Neural cell (in vitro differentiated cells): ENCODE measurements at regions not wholly inside any gene's neighbourhood (a gene's known extent, or its start where the extent isn't known, plus 50 kb on each side); places are given as distances from the start of the nearest gene placed in this dataset.

Source experiments
- H2AFZ ChIP-seq: fragments of 200-600, 300-800 bp; sonication (generic), shearing (Covaris generic); 2 replicates; pipeline ENCODE4 v1.6.0; 2014; ENCODE audit warnings: low read depth, mild to moderate bottlenecking, antibody characterized with exemption, low read length, moderate library complexity
- H3F3A ChIP-seq: fragments of 200-600 bp; shearing (Covaris generic); 2 replicates; pipeline ENCODE4 v1.6.1; 2016; ENCODE audit warnings: mild to moderate bottlenecking, moderate library complexity, mixed read lengths, antibody characterized with exemption, low read length; ENCODE audit not compliant: insufficient read depth, poor library complexity, severe bottlenecking
- H3K27ac ChIP-seq: fragments of 200-600, 300-800 bp; sonication (generic), shearing (Covaris generic); 2 replicates; pipeline ENCODE4 v1.5.1; 2014; ENCODE audit warnings: mild to moderate bottlenecking, low read length, moderate library complexity
- H3K27me3 ChIP-seq: fragments of 300-800, 200-600 bp; sonication (generic), shearing (Covaris generic); 2 replicates; pipeline ENCODE4 v1.6.0; 2014; ENCODE audit warnings: mild to moderate bottlenecking, low read depth, low read length, moderate library complexity; ENCODE audit not compliant: insufficient read depth
- H3K36me3 ChIP-seq: fragments of 300-800, 200-600 bp; sonication (generic), shearing (Covaris generic); 2 replicates; pipeline ENCODE4 v1.5.1; 2014; ENCODE audit warnings: mild to moderate bottlenecking, antibody characterized with exemption, low read length, moderate library complexity; ENCODE audit not compliant: insufficient read depth
- H3K4me2 ChIP-seq: fragments of 300-800, 200-600 bp; sonication (generic), shearing (Covaris generic); 2 replicates; pipeline ENCODE4 v1.6.0; 2014; ENCODE audit warnings: mild to moderate bottlenecking, low read length
- H3K4me3 ChIP-seq: fragments of 300-800, 200-600 bp; sonication (generic), shearing (Covaris generic); 2 replicates; pipeline ENCODE4 v1.5.1; 2014; ENCODE audit warnings: mild to moderate bottlenecking, low read length, moderate library complexity
- H3K79me2 ChIP-seq: fragments of 200-600 bp; shearing (Covaris generic); replicated peaks from 2 replicates; pipeline ENCODE4 v1.6.0; 2014; ENCODE audit warnings: mild to moderate bottlenecking, low read length, moderate library complexity; ENCODE audit not compliant: insufficient read depth
- H3K9ac ChIP-seq: fragments of 300-800, 200-600 bp; sonication (generic), shearing (Covaris generic); 2 replicates; pipeline ENCODE4 v1.6.1; 2016; ENCODE audit warnings: mild to moderate bottlenecking, low read length, mixed read lengths
- H3K9me2 ChIP-seq: fragments of 200-600 bp; shearing (Covaris generic); 2 replicates; pipeline ENCODE4 v1.6.1; 2016; ENCODE audit warnings: mild to moderate bottlenecking, low read length, mixed read lengths; ENCODE audit not compliant: insufficient read depth
- H3K9me3 ChIP-seq: fragments of 200-600, 300-800 bp; sonication (generic), shearing (Covaris generic); 2 replicates; pipeline ENCODE4 v1.6.1; 2016; ENCODE audit warnings: mild to moderate bottlenecking, mixed run types, low read length, moderate library complexity, mixed read lengths
- H4K20me1 ChIP-seq: fragments of 200-600 bp; shearing (Covaris generic); 2 replicates; pipeline ENCODE4 v1.6.1; 2016; ENCODE audit warnings: mild to moderate bottlenecking, mixed run types; ENCODE audit not compliant: insufficient read depth
- EP300 ChIP-seq: fragments of 450-650 bp; conservative IDR thresholded peaks from 2 replicates; pipeline ENCODE4 v1.6.1; 2014; ENCODE audit warnings: antibody characterized with exemption, mild to moderate bottlenecking, moderate library complexity; ENCODE audit not compliant: poor library complexity, severe bottlenecking
- EZH2 ChIP-seq: fragments of 200-600, 300-800 bp; shearing (Covaris generic), sonication (generic); IDR thresholded peaks from 2 replicates; pipeline ENCODE4 v1.6.1; 2014; ENCODE audit warnings: antibody characterized with exemption, low read length, borderline replicate concordance, mild to moderate bottlenecking; ENCODE audit not compliant: insufficient read depth, poor library complexity, severe bottlenecking
- MXI1 ChIP-seq: fragments of 450-650 bp; conservative IDR thresholded peaks from 2 replicates; pipeline ENCODE4 v1.6.1; 2014; ENCODE audit warnings: antibody characterized with exemption, mild to moderate bottlenecking; ENCODE audit not compliant: poor library complexity, severe bottlenecking
- POLR2AphosphoS5 ChIP-seq: IDR thresholded peaks from 2 replicates; pipeline ENCODE4 v1.6.1; 2012
- RAD21 ChIP-seq: fragments of 450-650 bp; conservative IDR thresholded peaks from 2 replicates; pipeline ENCODE4 v1.6.1; 2014; ENCODE audit warnings: antibody characterized with exemption, mild to moderate bottlenecking, moderate library complexity
- SMC3 ChIP-seq: fragments of 450-650 bp; conservative IDR thresholded peaks from 2 replicates; pipeline ENCODE4 v1.6.1; 2014; ENCODE audit warnings: antibody characterized with exemption, mild to moderate bottlenecking, moderate library complexity; ENCODE audit not compliant: poor library complexity
- TAF1 ChIP-seq: IDR thresholded peaks from 2 replicates; pipeline ENCODE4 v1.6.1; 2012; ENCODE audit warnings: low read depth
- TF ChIP-seq, protein P1 (sequence below): fragments of 450-650 bp; IDR thresholded peaks from 2 replicates; pipeline ENCODE4 v1.5.1; 2014; ENCODE audit warnings: antibody characterized with exemption, mild to moderate bottlenecking, moderate library complexity; ENCODE audit not compliant: poor library complexity, severe bottlenecking
- TF ChIP-seq, protein P2 (sequence below): IDR thresholded peaks from 2 replicates; pipeline ENCODE4 v1.6.1; 2012; ENCODE audit warnings: borderline replicate concordance

DNA sequence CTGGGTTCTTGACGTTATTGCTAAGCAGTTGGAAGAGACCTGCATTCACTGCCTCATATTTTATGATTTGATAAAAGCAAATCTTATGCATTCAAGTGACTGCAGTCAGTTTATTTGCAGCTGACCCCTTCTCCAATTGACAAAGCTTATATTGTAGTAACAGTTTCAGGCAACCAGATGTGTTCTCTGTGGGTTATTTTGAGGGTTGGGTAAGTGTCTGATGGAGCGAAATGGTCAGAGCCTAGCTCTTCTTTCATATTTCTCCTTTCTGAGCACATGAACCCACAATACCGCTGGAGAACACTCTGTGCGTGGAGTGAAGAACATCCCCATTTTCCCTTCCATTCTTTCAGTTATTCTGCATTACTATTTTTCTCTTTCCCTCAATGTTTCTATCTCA is 125.8 kb upstream of the KCNH8 start:
- no peaks in the 10 kb centered on the region for H3K9me2 ChIP-seq
- no peak overlapping the region for H3K27ac ChIP-seq
- no peak overlapping the region for H3K4me2 ChIP-seq
- H4K20me1 ChIP-seq = no peaks in the 10 kb centered on the region
- H3K4me3 ChIP-seq = no peak overlapping the region
- no peaks in the 10 kb centered on the region for H3F3A ChIP-seq
- H3K79me2 ChIP-seq = no peaks in the 10 kb centered on the region
- no peak for TF ChIP-seq POLR2AphosphoS5
- no peaks in the 10 kb centered on the region for H3K9me3 ChIP-seq
- no peaks in the 10 kb centered on the region for H3K27me3 ChIP-seq
- H3K36me3 ChIP-seq = no peaks in the 10 kb centered on the region
- no peak overlapping the region for H3K9ac ChIP-seq
- H2AFZ ChIP-seq = no peak overlapping the region

DNA sequence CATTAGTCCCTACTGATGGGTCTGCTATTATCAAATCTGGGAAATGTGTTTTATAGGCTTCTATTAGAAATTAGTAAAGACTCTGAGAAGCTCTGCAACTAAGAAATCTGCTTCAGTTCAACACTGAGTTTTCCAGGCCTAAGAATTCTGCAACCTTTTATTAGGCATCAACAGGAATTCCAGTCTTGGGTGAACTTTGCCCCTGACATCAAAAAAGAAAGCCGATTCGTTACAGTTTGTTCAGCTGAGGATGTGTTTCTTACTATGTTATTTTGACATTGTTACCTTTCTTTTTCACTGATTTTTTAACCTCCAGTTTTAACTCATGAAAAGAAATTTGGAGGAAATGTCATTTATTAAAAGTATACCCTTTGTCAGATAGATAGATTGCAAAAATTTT is 131.5 kb upstream of the KCNH8 start:
- Histone ChIP-seq H3K27me3 (no peaks in the 10 kb centered on the region), H3K9me3 (no peaks in the 10 kb centered on the region), H3F3A (no peaks in the 10 kb centered on the region), H3K4me2 (no peak overlapping the region), H3K36me3 (no peaks in the 10 kb centered on the region), H3K79me2 (no peaks in the 10 kb centered on the region), H3K9me2 (no peaks in the 10 kb centered on the region), H4K20me1 (no peaks in the 10 kb centered on the region), H3K4me3 (no peak overlapping the region), H3K9ac (no peak overlapping the region), H2AFZ (no peak overlapping the region), H3K27ac (no peak overlapping the region)
- no peak for TF ChIP-seq MXI1
- no peak for TF ChIP-seq EP300
- TF ChIP-seq, protein P1, sequence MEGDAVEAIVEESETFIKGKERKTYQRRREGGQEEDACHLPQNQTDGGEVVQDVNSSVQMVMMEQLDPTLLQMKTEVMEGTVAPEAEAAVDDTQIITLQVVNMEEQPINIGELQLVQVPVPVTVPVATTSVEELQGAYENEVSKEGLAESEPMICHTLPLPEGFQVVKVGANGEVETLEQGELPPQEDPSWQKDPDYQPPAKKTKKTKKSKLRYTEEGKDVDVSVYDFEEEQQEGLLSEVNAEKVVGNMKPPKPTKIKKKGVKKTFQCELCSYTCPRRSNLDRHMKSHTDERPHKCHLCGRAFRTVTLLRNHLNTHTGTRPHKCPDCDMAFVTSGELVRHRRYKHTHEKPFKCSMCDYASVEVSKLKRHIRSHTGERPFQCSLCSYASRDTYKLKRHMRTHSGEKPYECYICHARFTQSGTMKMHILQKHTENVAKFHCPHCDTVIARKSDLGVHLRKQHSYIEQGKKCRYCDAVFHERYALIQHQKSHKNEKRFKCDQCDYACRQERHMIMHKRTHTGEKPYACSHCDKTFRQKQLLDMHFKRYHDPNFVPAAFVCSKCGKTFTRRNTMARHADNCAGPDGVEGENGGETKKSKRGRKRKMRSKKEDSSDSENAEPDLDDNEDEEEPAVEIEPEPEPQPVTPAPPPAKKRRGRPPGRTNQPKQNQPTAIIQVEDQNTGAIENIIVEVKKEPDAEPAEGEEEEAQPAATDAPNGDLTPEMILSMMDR = no peak
- no peak for TF ChIP-seq RAD21
- TF ChIP-seq POLR2AphosphoS5 = no peak
- TF ChIP-seq EZH2 = no peak
- TF ChIP-seq, protein P2, sequence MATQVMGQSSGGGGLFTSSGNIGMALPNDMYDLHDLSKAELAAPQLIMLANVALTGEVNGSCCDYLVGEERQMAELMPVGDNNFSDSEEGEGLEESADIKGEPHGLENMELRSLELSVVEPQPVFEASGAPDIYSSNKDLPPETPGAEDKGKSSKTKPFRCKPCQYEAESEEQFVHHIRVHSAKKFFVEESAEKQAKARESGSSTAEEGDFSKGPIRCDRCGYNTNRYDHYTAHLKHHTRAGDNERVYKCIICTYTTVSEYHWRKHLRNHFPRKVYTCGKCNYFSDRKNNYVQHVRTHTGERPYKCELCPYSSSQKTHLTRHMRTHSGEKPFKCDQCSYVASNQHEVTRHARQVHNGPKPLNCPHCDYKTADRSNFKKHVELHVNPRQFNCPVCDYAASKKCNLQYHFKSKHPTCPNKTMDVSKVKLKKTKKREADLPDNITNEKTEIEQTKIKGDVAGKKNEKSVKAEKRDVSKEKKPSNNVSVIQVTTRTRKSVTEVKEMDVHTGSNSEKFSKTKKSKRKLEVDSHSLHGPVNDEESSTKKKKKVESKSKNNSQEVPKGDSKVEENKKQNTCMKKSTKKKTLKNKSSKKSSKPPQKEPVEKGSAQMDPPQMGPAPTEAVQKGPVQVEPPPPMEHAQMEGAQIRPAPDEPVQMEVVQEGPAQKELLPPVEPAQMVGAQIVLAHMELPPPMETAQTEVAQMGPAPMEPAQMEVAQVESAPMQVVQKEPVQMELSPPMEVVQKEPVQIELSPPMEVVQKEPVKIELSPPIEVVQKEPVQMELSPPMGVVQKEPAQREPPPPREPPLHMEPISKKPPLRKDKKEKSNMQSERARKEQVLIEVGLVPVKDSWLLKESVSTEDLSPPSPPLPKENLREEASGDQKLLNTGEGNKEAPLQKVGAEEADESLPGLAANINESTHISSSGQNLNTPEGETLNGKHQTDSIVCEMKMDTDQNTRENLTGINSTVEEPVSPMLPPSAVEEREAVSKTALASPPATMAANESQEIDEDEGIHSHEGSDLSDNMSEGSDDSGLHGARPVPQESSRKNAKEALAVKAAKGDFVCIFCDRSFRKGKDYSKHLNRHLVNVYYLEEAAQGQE = no peak
- TF ChIP-seq SMC3 = no peak
- no peak for TF ChIP-seq TAF1

DNA sequence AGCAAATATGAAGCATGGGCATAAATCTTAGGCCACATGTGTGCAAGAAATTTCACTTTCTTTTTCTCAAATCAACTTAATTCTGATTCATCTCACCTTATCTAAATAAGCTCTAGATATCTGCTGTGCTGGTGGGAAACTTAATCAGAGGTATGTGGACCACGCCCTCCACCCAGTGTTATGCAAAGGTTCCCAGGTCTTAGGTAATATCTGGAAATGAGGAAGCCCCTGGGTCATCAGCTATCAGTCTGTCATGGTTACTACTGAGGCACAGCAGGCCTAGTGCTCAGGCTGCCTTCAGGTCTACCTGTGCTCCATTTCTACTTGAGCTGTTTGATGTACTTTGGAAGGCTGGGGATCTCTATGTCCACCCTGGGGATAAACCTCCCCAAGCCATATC is 134.4 kb upstream of the KCNH8 start:
- no peak overlapping the region for H2AFZ ChIP-seq
- no peak for TF ChIP-seq MXI1
- TF ChIP-seq TAF1 = no peak
- no peak for TF ChIP-seq SMC3
- TF ChIP-seq RAD21 = no peak
- no peaks in the 10 kb centered on the region for H3K79me2 ChIP-seq
- H3K27me3 ChIP-seq = no peaks in the 10 kb centered on the region
- H3K9me2 ChIP-seq = no peaks in the 10 kb centered on the region
- no peak overlapping the region for H3K27ac ChIP-seq
- no peaks in the 10 kb centered on the region for H3K36me3 ChIP-seq
- no peak overlapping the region for H3K9ac ChIP-seq
- no peaks in the 10 kb centered on the region for H3K9me3 ChIP-seq
- no peaks in the 10 kb centered on the region for H4K20me1 ChIP-seq
- H3K4me2 ChIP-seq = no peak overlapping the region
- H3K4me3 ChIP-seq = no peak overlapping the region
- H3F3A ChIP-seq = no peaks in the 10 kb centered on the region
